Upper lobe of left lung (tissue), 4 donors: ENCODE measurements at regions not wholly inside any gene's neighbourhood (a gene's known extent, or its start where the extent isn't known, plus 50 kb on each side); places are given as distances from the start of the nearest gene placed in this dataset.

Experiments
- POLR2A ChIP-seq, 4 donors: fragments of 450-650 bp; IDR thresholded peaks; one replicate each; pipeline ENCODE4 v1.5.1; 2016 to 2017; ENCODE audit warnings: antibody characterized with exemption in 4 of 4, mild to moderate bottlenecking in 2 of 4
- POLR2AphosphoS5 ChIP-seq, 2 donors: sonication (generic); formaldehyde crosslinking; IDR thresholded peaks; one replicate each; pipeline ENCODE4 v1.5.1; 2017; ENCODE audit warnings: antibody characterized with exemption in 2 of 2
- TF ChIP-seq, protein P1 (sequence below), 6 experiments: fragments of 450-650 bp in 4 of 6; fragments of 200-600 bp in 2 of 6; sonication (generic) in 2 of 6; IDR thresholded peaks; one replicate each; pipeline ENCODE4 v1.5.1; 2016 to 2019; ENCODE audit warnings: antibody characterized with exemption in 6 of 6

DNA sequence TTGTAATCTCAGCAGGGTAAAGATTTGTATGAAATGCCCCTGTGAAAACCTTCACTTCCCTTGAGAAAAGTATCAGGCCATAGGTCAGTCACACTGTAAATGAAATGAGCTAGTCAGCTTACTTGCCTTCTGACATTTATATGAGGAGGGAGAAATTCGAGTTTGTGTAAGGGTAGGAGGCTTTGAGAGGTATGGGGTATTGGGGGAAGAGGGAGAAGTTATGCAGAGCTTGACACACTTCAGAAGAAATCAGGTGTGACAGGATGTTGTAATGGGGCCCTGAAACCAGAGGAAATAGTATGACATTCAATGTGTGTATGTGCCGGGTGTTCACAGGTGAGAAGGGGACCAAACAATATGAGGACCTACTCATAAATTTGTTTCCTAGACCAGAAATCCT, 64.2 kb upstream of the CCN6 start:
- no peak for TF ChIP-seq POLR2A (IDR thresholded peaks at IDR 0.05)
- TF ChIP-seq, protein P1, sequence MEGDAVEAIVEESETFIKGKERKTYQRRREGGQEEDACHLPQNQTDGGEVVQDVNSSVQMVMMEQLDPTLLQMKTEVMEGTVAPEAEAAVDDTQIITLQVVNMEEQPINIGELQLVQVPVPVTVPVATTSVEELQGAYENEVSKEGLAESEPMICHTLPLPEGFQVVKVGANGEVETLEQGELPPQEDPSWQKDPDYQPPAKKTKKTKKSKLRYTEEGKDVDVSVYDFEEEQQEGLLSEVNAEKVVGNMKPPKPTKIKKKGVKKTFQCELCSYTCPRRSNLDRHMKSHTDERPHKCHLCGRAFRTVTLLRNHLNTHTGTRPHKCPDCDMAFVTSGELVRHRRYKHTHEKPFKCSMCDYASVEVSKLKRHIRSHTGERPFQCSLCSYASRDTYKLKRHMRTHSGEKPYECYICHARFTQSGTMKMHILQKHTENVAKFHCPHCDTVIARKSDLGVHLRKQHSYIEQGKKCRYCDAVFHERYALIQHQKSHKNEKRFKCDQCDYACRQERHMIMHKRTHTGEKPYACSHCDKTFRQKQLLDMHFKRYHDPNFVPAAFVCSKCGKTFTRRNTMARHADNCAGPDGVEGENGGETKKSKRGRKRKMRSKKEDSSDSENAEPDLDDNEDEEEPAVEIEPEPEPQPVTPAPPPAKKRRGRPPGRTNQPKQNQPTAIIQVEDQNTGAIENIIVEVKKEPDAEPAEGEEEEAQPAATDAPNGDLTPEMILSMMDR (IDR thresholded peaks at IDR 0.05) = no peak
- TF ChIP-seq POLR2AphosphoS5 (IDR thresholded peaks at IDR 0.05) = no peak
